ENCODE measurements at regions not wholly inside any gene's neighbourhood (a gene's known extent, or its start where the extent isn't known, plus 50 kb on each side); places are given as distances from the start of the nearest gene placed in this dataset.

- H3K27ac ChIP-seq = no peak overlapping the region
Observed at GRCh38 chr1:79388694-79389361, 382.3 kb upstream of the ADGRL4 start.

DNA sequence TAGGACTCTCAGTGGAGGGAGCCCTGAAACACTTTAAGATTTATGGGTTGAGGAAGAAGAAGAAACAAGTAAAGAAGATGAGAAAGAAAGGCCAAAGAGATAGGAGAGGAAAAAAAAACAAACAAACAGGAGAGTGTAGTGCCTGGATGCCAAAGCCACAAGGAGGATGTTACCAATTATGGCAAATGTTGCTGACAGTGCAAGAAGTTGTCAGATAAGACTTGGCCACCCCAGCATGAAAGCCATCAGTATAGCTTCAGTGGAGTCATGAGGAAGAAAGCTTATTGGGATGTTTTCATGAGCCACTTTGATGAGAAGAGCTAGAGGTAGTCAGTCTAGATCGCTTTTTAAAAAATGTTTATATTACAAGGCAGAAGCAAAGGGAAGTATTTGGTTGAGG, 380.2 kb upstream of the ADGRL4 start:
- no peak overlapping the region for H3K27ac ChIP-seq
- no peak for TF ChIP-seq ZFX (IDR thresholded peaks at IDR 0.05; ENCODE audit: borderline replicate concordance)

More at GRCh38 chr1:79388694-79389361, 382.3 kb upstream of the ADGRL4 start:
- TF ChIP-seq CTCF (IDR thresholded peaks at IDR 0.05) (no peak), ZFX (IDR thresholded peaks at IDR 0.05; ENCODE audit: borderline replicate concordance) (no peak)

- no peak overlapping the region for H3K27ac ChIP-seq
- TF ChIP-seq CTCF (IDR thresholded peaks at IDR 0.05) = no peak
- no peak for TF ChIP-seq ZFX (IDR thresholded peaks at IDR 0.05; ENCODE audit: borderline replicate concordance)
Observed at GRCh38 chr1:79380078-79380477, 373.5 kb upstream of the ADGRL4 start.

GRCh38 chr1:79376106-79376505, 369.6 kb upstream of the ADGRL4 start:
- no peak for TF ChIP-seq ZFX (IDR thresholded peaks at IDR 0.05; ENCODE audit: borderline replicate concordance)
- TF ChIP-seq CTCF (IDR thresholded peaks at IDR 0.05) = no peak
- no peak overlapping the region for H3K27ac ChIP-seq

GRCh38 chr1:79375352-79375751, 368.8 kb upstream of the ADGRL4 start:
- TF ChIP-seq CTCF (IDR thresholded peaks at IDR 0.05) (no peak), ZFX (IDR thresholded peaks at IDR 0.05; ENCODE audit: borderline replicate concordance) (no peak)
- no peak overlapping the region for H3K27ac ChIP-seq

- H3K27ac ChIP-seq = no peak overlapping the region
- TF ChIP-seq ZFX (IDR thresholded peaks at IDR 0.05; ENCODE audit: borderline replicate concordance) (no peak), CTCF (IDR thresholded peaks at IDR 0.05) (no peak)
Observed at GRCh38 chr1:79374397-79374796, 367.9 kb upstream of the ADGRL4 start.

DNA sequence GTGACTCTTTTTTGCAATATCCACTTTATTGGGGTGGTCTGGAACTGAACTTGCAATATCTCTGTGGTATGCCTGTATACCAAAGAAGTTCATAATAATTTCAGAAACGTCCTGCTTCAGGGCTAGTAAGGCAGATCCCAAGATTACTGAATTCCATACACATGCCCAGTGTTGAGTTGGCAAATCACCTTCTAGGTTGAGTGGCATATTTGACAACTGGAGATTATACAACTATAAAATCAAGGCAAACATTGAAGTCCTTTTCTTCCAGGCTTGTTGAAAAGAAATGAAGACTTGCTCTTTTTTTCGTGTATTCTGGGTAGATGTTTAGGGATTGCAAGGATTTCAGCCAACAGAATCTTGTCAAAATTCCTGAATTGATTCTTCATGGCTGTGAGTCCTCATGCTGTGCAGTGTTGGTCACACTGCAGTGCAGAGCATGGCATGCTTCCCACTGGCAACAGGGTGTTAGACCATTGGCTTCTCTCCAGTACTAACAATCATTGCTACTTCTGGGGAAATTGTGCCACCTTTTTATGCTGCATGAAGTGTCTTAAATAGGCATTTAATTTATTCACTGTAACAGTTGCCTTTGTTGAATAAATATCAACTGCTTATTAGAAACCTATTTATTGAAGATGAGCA, 367.1 kb upstream of the ADGRL4 start:
- TF ChIP-seq ZFX (IDR thresholded peaks at IDR 0.05; ENCODE audit: borderline replicate concordance) (no peak), CTCF (IDR thresholded peaks at IDR 0.05) (no peak)
- no peak overlapping the region for H3K27ac ChIP-seq
